HG02678 (cell line): ENCODE measurements at regions not wholly inside any gene's neighbourhood (a gene's known extent, or its start where the extent isn't known, plus 50 kb on each side); places are given as distances from the start of the nearest gene placed in this dataset.
"Not testable (repeated sequence)": the region's sequence is repeated elsewhere in the genome, so short reads cannot be mapped to it uniquely, and the experiment has no call there.

Experiments used
- ATAC-seq: cut with Tn5 transposase; IDR thresholded peaks from one replicate; pipeline ENCODE4 v1.9.1; 2021; ENCODE audit warnings: mild to moderate bottlenecking, moderate library complexity; ENCODE audit not compliant: unreplicated experiment

DNA sequence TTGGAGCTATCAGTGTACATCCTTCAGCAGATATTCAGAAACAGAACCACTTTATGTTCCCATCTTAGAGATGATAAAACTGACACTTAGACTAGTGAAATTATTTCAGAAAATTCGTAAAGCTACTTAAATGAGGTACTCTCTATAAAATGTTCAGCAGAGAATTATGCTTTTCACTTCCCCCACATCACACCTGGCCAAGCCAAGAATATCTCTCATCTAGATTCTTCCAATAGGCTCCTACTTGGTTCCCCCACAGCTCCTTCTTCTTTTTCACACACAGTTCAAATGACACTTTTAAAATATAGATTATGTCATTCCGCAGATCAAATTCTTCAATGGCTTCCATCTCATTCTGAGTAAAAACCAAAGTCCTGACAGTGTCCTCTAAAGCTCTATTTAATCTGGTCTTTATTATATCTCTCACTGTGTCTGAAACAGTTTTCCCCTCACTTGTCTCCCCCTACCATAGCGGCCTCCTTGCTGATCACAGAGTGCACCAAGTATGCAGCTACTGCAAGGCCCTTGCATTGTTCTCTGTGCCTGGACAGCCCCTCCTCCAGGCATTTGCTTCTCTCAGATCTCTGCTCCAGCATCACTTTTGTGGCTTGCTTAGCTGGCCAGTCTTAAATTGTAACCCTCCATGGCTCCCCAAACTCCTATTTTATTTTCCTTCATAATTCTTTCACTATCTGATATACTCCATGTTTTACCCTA lies 736.8 kb upstream of the USP15 start:
- no peak for ATAC-seq

DNA sequence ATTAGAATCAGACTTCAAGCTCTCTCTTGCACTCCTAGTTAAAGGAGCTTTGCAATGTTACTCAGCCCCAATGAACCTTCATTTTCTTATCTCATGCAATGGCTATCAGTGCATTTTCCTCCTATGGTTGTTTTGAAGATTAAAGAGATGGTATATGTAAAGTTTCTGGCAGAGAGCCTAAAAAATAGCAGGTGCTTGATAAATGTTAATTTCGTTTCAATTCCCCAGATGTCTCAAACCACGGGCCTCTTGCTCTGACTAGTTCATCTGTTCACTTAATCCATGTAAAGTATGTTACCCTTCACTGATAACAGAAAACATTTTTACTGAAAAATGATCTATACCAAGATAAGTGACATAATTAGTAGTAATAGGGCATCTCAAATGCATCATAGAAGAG lies 735.4 kb upstream of the USP15 start:
- ATAC-seq: no peak

DNA sequence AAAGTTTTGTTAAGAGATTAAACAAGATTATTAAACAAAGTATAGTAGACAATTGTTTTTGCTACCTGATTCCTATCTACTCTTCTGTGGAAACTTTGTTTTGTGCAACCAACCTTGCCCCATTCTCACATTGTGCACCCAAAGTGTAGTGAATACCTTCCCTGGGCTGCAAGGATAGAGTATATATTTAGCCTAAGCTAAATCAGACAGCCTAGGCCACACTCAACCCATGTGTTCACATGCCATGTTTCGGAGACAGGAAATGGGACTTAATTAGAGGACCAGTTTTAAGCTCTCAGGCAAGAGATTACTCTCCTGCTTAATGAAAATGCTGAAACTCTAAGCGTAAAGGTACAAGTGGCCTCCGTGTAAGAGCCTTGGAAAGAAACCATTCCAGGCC lies 734.9 kb upstream of the USP15 start:
- ATAC-seq: no peak

DNA sequence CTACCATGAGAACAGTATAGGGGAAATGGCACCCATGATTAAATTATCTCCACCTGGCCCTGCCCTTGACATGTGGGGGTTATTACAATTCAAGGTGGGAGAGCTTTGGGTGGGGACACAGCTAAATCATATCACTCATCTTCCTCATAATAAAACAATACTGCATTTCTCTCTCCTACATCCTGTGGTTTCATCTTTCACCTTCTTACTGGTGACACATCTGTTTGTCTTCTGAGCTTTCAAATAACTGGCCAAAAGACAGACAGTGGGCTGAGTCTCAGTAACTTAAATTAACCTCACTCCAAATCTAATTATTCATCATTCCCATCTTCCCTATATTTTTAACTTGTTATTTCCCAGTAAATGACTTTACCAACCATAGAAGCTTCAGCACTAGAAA lies 729.7 kb upstream of the USP15 start:
- ATAC-seq: no peak

DNA sequence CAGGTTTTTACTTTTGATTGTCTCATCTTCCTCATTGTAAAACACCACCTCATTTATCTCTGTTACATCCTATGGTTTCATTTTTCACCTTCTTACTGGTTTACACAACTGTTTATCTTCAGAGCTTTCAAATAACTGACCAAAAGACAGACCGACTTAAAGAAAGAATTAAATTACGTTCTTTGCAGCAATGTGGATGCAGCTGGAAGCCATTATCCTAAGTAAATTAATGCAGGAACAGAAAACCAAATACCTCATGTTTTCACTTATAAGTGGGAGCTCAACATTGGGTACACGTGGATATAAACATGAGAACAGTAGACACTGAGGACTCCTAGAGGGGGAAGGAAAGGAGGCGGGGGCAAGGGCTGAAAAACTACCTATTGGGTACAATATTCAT lies 729.0 kb upstream of the USP15 start:
- ATAC-seq: no peak

DNA sequence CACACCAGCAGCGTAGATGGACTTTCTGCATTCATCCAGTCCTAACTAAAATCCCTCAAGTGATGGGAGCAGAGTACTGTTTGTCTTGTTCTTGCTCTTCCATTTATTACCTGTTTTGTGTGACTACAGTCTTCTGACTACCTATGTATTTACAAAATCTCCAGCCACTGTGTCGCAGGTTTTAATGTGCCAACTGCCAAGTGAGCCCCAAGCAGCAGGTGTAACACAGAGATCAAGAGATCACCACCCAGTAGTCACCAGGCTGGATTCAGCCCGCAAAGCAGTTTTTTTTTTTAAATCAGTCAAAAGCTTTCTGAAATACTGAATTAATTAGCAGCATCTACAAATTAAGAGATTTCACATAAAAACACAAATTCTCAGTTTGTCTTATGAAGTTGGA lies 724.1 kb upstream of the USP15 start:
- ATAC-seq: no peak

DNA sequence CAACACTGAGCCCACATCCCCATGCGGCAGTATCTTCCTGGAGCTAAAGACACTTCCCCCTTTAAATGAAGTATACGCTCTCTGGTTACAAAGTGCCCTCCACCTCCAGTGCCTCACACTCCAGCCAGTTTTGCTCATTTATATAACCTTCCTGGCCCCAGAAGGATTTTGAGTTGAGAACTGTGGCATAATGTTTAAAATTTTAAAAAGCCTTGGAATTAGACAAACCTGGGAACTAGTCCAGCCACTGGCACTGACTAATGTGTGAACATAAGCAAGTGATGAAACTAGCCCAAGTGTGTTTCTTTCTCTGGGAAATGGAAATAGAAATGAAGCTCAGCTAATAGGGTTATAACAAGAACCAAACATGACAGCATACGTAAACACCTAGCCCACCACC lies 723.7 kb upstream of the USP15 start:
- no peak for ATAC-seq

DNA sequence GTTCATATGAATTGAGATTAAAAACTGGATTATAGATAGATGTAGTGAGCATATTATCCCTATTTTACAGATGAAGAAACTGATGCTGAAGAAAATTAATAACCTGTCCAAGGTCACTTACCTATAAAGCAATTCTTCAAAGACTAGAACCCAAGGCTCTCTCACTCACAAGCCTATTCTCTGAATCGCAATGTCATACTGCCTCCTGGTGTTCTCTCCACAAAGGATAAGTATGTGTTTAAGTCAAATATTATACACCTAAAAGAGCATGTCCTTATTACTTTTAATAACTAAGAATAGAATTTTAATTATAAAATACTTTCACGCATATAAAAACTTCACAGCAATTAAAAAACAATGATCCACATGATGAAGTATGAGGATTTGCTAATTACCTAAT lies 721.3 kb upstream of the USP15 start:
- ATAC-seq: no peak

DNA sequence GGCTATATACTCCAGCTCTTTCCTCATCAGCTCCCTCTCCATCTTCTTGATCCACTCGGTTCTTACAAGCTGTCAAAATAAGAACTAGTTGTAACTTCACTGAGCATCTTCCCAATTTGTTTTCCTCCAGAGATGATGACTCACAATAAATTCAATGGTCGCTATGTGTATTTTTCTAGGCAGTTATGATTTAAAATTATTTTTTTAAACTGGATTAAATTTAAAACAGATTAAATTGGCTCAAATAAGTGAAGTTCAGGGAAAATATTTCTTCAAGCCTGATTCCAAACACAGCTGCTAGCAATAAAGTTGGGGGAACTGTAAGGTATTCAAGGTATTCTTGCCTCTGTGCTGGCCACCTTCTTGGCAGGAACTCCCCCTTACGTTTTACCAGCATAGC lies 717.7 kb upstream of the USP15 start:
- ATAC-seq: no peak

DNA sequence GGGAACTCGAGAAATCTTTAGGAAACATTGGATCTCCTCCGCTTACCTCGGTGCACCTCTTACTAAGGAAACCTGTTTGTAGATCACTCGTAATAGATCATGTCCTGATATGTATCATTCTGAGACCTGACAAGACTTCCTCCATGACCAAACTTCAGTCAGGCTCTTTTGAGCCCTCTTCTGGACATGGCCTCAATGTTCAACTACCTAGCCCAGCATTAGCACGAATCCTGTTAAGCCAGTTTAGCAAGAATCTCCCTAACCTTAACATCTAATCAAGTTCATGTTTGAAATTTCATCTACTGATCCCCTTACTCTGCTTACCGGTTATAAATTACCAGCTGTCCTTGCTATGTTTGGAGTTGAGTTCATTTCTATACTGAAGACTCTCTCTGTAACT lies 713.9 kb upstream of the USP15 start:
- ATAC-seq: no peak

DNA sequence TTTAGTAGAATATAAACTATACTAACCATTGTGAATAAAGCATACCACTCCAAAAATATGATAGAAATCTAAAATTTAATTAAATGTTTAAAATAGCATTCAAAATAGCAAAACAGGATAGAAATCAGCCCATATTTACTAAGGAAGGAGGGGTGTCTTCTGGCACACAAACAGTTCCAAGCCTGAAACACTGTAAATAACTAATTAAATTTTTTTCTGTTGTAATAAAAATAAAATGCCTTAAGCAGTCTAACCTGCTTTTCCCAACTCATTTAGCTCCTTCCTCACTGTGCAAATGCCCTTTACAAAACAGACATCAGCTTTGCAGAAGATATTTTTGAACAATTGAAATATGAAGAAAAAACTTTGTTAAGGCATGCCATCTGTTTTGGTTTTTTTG lies 707.1 kb upstream of the USP15 start:
- ATAC-seq: no peak

DNA sequence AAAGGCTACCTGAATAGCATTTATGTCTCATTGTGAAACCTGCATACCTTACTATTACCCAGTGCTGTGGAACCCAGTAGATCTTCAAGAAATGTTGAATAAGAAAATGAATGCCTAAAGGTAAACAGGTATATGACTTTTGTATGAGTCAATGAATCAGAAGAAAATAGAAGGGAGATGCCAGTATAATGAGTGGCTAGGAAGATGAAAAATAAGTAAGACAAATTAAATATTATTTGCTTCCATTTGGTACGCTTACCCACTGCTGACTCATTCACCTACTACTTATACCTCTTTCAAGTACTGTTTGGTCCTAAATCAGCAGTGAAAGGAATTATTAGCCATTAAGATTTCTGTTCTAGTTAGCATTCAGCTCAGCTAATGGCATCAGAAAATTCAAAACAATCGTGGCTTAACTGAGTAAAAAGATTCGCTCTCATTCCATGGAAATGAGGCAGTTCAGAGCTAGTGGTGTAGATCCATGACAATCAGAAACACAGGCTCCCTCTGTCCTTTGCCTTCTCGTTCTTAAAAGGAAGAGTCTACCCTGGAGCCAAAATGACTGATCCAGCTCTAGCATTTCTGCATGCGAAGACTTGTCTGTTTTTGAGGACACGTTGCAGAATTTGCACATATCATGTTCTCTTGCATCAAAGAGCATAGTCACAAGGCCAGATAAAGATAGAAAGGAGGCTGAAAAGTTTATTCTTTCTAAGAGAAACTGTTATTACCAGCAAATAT lies 705.8 kb upstream of the USP15 start:
- no peak for ATAC-seq

DNA sequence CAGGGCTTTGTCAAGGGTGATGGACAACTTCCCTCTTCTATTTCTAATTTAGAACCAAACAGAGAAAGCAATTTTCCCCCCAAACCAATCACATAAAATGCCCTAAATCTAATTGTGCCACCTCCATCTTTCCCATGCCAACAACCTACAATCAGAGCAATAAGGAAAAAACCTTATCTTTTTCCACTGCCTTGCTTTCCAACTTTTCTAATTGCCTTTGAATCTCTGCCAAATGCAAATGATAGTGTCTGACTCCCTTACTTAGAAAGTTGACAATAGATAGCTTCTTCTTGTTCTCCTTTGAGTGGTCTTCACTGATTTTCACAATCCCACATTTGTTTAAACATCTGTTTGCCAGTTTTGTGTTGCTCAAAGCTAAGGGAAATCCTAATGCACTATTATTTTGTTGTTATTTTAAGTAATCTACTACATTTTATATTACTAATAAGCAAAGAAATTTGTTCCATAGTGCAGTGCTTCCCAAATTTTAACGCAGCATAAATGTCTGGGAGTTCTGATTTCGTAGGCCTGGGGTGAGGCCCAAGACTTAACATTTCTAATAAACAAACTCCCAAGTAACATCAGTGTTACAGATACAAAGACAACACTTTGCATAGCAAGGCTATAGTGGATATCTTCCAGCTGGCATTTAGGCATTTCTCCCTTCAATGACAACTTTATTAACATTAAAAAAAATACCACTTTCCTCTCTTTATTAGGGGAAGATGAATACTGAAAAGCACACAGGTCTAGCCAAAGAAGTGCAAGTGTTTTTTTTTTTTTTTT lies 696.3 kb upstream of the USP15 start:
- ATAC-seq: no peak

DNA sequence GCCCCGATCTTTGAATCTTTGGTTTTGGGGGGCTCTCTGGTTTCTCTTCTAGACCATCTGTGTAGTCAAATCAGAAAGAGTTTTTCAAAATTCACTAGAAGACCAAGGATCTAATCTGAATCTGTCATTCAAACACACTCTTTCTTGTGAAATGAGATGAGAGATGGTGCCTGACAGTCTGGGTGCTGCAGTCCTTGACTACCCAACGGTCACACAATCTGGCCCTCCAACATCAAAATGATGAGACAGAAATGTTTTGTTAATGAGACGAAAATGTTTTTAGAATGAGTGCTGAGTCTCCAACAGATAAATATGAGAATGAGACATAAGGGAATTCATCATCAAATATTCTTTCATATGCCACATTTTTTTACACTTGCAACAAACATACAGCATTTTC lies 695.7 kb upstream of the USP15 start:
- ATAC-seq: no peak

DNA sequence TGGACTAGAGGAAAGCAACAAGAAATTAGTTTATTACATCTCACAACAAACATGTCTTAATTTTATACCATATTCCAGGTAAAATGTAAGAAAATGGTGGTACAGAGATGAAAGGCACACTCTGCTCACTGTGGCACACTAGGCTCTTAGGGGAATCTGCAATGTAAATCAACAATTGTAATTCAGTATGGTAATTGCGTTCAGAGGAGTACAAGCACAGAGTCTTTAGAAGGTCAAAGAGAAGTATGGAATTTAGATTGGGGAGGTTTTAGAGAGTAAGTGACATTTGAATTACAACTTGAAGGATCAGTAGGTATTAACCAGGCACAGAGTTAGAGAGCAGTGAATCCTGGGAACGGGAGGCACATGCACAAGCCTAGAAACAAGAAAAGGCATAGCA lies 694.0 kb upstream of the USP15 start:
- ATAC-seq: no peak

DNA sequence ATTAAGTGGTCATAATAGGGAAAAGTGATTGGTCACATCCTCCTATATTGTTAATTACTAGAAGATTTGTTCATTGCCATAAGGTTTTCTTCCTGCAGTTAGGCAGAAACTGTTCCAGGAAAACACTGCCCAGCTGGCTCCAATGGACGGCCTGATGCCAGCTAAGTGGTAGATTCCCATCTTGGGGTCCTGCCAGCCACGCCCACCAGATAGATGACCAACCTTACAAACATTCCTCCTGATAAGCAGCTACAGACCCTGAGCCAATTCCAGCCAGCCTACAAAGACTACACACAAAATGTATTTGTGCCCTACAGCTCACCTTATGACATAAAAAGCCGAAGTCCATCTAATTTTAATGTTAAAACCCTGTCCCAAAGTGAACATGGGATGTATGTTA lies 685.9 kb upstream of the USP15 start:
- ATAC-seq: no peak

DNA sequence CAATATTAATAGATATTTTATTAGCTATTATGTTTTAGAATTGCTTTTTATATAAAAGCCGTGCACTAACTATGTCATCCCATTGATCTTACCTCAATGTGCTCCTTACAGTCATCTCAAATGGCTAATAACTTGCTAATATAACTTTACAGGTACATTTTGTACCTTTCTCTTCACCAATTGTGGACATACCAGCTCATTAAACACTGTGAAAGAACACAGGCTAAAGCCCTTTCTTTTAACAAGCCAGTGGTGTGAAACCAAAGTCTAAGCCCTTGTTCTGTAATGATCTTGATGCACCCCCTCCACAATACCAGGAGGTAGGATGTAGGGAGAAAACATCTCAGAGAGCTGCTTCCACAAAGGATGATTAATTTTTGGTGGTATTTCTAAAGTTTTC lies 675.3 kb upstream of the USP15 start:
- no peak for ATAC-seq

DNA sequence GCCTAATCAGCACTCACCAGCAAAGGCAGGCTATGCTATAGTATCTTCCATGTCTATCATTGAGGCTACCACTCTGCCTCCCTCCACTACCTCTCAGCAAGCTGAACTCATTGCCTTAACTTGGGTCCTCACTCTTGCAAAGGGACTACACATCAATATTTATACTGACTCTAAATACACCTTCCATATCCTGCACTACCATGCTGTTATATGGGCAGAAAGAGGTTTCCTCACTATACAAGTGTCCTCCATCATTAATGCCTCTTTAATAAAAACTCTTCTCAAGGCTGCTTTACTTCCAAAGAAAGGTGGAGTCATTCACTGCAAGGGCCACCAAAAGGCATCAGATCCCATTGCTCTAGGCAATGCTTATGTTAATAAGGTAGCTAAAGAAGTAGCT lies 669.3 kb upstream of the USP15 start:
- ATAC-seq: not testable (repeated sequence)

DNA sequence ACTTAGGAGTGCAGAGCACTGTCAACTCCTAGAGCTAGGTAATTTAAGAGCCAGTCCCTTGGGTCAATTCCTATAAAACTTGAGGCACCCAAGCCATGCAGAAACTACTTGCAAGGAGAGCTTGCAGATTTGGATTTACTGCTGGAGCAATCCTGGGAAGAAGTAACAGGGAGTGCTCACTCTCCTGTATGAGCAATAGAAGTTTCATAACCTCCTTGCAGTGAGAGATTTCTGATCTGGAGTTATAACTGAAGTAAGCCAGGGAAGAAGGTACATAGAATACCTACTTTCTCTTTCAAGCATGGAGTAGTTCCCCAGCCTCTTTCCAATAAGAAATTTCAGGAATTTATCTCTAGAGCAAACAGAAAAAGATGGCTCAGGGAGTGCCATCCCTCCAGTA lies 650.1 kb upstream of the USP15 start:
- no peak for ATAC-seq

DNA sequence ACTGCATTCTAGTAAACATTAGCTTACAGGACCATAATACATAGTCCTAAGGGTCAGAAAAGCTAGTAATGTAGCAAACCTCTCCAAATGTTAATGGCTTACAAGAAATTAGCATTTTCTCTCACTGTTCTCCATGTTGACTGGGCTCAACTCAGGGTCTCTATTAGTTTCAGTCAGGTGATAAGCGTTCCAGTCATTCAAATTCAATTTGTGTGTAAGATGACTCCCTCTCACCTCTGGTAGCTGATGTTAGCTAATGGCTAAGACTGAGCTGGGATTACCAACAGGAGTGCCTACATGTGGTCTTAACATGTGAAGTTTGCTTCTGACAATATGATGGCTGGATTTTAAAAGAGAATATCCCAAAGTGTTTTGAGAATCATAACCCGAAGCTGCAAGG lies 630.5 kb upstream of the USP15 start:
- no peak for ATAC-seq

DNA sequence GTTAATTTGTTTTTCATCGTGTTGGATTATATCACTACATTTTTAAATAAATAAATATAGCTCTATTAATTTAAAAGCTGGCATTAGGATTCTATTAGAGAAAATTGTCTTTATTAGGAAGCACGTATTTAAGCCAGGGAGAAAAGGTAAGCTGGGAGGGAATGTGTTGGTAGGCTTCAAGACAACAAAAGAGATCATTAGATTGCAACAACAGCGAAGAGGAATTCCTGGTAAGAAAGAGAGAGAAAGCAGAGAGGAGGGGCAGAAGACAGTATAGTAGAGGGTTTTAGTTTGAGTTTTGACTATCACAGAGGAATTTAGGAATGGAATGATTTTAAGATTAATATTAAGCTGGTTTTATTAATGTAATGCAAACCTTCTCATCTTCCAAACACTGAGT lies 613.6 kb upstream of the USP15 start:
- ATAC-seq: no peak

DNA sequence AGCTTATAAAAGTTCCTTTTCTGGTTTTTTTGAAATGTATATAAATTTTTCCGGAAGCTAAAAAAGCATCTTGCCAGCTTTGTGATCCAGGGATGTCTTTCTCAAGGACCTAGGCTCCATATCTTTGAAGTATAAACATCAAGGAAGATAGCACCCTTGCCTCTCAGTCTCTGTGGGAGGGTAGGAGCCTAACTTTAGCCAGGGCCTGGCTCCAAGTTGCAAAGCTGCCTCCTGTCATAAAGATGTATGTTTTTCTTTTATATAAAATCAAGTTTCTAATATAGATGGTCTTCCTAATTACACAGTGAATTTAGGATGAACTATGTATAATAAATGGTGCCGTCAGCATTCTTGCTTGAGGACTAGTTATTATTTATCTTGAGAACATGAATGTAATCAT lies 612.6 kb upstream of the USP15 start:
- no peak for ATAC-seq
